ENCODE measurements at regions not wholly inside any gene's neighbourhood (a gene's known extent, or its start where the extent isn't known, plus 50 kb on each side); places are given as distances from the start of the nearest gene placed in this dataset.

DNA sequence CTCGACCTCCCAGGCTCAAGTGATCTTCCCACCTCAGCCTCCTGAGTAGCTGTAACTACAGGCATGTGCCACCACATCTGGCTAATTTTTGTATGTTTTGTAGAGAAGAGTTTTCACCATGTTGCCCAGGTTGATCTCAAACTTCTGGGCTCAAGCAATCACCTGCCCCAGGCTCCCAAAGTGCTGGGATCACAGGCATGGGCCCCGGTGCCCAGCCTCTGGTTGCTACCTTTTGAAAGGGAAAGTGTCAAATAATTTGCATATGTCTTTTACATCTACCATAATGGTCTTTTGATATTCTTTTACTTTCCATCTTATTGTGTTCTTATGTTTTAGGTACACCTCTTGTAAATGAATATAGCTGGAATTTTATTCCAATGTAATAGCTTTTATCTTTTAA lies 263.1 kb upstream of the FN1 start:
- TF ChIP-seq, protein P1, sequence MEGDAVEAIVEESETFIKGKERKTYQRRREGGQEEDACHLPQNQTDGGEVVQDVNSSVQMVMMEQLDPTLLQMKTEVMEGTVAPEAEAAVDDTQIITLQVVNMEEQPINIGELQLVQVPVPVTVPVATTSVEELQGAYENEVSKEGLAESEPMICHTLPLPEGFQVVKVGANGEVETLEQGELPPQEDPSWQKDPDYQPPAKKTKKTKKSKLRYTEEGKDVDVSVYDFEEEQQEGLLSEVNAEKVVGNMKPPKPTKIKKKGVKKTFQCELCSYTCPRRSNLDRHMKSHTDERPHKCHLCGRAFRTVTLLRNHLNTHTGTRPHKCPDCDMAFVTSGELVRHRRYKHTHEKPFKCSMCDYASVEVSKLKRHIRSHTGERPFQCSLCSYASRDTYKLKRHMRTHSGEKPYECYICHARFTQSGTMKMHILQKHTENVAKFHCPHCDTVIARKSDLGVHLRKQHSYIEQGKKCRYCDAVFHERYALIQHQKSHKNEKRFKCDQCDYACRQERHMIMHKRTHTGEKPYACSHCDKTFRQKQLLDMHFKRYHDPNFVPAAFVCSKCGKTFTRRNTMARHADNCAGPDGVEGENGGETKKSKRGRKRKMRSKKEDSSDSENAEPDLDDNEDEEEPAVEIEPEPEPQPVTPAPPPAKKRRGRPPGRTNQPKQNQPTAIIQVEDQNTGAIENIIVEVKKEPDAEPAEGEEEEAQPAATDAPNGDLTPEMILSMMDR (IDR thresholded peaks at IDR 0.05), result no peak
- no peak for TF ChIP-seq POLR2A (IDR thresholded peaks at IDR 0.05)
- no peak for TF ChIP-seq EP300 (IDR thresholded peaks at IDR 0.05)

Measured in ovary (tissue), 3 donors.